IPS-15b (cell line): ENCODE measurements at regions not wholly inside any gene's neighbourhood (a gene's known extent, or its start where the extent isn't known, plus 50 kb on each side); places are given as distances from the start of the nearest gene placed in this dataset.
"Not testable (repeated sequence)": the region's sequence is repeated elsewhere in the genome, so short reads cannot be mapped to it uniquely, and the experiment has no call there.

Experiments
- H3K27me3 ChIP-seq: one replicate; pipeline ENCODE4 v1.6.1; 2013; ENCODE audit warnings: low read length; ENCODE audit not compliant: control insufficient read depth, insufficient read depth
- H3K36me3 ChIP-seq: one replicate; pipeline ENCODE4 v1.6.1; 2013; ENCODE audit warnings: low read length; ENCODE audit not compliant: control insufficient read depth, insufficient read depth
- H3K4me1 ChIP-seq: one replicate; pipeline ENCODE4 v1.6.1; 2013; ENCODE audit warnings: mild to moderate bottlenecking, low read length; ENCODE audit not compliant: control insufficient read depth, insufficient read depth
- H3K4me3 ChIP-seq: one replicate; pipeline ENCODE4 v1.5.1; 2013; ENCODE audit warnings: low read depth, low read length
- H3K9ac ChIP-seq: one replicate; pipeline ENCODE4 v1.6.1; 2013; ENCODE audit warnings: low read depth, mild to moderate bottlenecking, low read length
- H3K9me3 ChIP-seq: one replicate; pipeline ENCODE4 v1.6.1; 2013; ENCODE audit warnings: mild to moderate bottlenecking, low read length; ENCODE audit not compliant: control insufficient read depth, insufficient read depth

- H3K4me1 ChIP-seq = no peaks in the 10 kb centered on the region
- no peak overlapping the region for H3K4me3 ChIP-seq
- no peaks in the 10 kb centered on the region for H3K36me3 ChIP-seq
- H3K27me3 ChIP-seq = no peaks in the 10 kb centered on the region
- no peaks in the 10 kb centered on the region for H3K9me3 ChIP-seq
- no peak overlapping the region for H3K9ac ChIP-seq
Measured at GRCh38 chr18:43827311-43827710, 550.0 kb upstream of the SYT4 start.

GRCh38 chr18:43830303-43830702, 553.0 kb upstream of the SYT4 start:
- no peaks in the 10 kb centered on the region for H3K9me3 ChIP-seq
- no peaks in the 10 kb centered on the region for H3K36me3 ChIP-seq
- no peak overlapping the region for H3K9ac ChIP-seq
- H3K27me3 ChIP-seq = no peaks in the 10 kb centered on the region
- H3K4me3 ChIP-seq = no peak overlapping the region
- no peaks in the 10 kb centered on the region for H3K4me1 ChIP-seq

- Histone ChIP-seq H3K4me3 (no peak overlapping the region), H3K9me3 (no peaks in the 10 kb centered on the region), H3K4me1 (no peaks in the 10 kb centered on the region), H3K9ac (no peak overlapping the region), H3K36me3 (no peaks in the 10 kb centered on the region), H3K27me3 (no peaks in the 10 kb centered on the region)
Measured at GRCh38 chr18:43830947-43831346, 553.7 kb upstream of the SYT4 start.

- Histone ChIP-seq H3K27me3 (no peaks in the 10 kb centered on the region), H3K36me3 (no peaks in the 10 kb centered on the region), H3K9ac (no peak overlapping the region), H3K4me3 (no peak overlapping the region), H3K4me1 (peaks cover 19% of the 10 kb centered on the region), H3K9me3 (no peaks in the 10 kb centered on the region)
Measured at GRCh38 chr18:43846299-43846698, 569.0 kb upstream of the SYT4 start.

GRCh38 chr18:43847164-43848091, 570.1 kb upstream of the SYT4 start:
- Histone ChIP-seq H3K27me3 (no peaks in the 10 kb centered on the region), H3K9ac (no peak overlapping the region)

GRCh38 chr18:43849831-43850230, 572.5 kb upstream of the SYT4 start:
- not testable (repeated sequence) for H3K27me3 ChIP-seq

More at GRCh38 chr18:43847164-43848091, 570.1 kb upstream of the SYT4 start:
- H3K36me3 ChIP-seq = no peaks in the 10 kb centered on the region
- H3K9me3 ChIP-seq = no peaks in the 10 kb centered on the region
- no peak overlapping the region for H3K4me3 ChIP-seq
- H3K4me1 ChIP-seq = peaks cover 19% of the 10 kb centered on the region

GRCh38 chr18:43855376-43855775, 578.1 kb upstream of the SYT4 start:
- H3K9ac ChIP-seq = no peak overlapping the region
- no peaks in the 10 kb centered on the region for H3K36me3 ChIP-seq
- H3K27me3 ChIP-seq = no peaks in the 10 kb centered on the region
- H3K4me3 ChIP-seq = no peak overlapping the region
- H3K4me1 ChIP-seq = no peaks in the 10 kb centered on the region
- H3K9me3 ChIP-seq = no peaks in the 10 kb centered on the region

More at GRCh38 chr18:43849831-43850230, 572.5 kb upstream of the SYT4 start:
- H3K4me3 ChIP-seq, H3K9me3 ChIP-seq, H3K9ac ChIP-seq, H3K36me3 ChIP-seq: not testable (repeated sequence)
- peaks cover 19% of the 10 kb centered on the region for H3K4me1 ChIP-seq

GRCh38 chr18:43863180-43863579, 585.9 kb upstream of the SYT4 start:
- H3K4me3 ChIP-seq = no peak overlapping the region
- H3K36me3 ChIP-seq = no peaks in the 10 kb centered on the region

GRCh38 chr18:43866696-43867095, 589.4 kb upstream of the SYT4 start:
- no peaks in the 10 kb centered on the region for H3K9me3 ChIP-seq
- H3K4me1 ChIP-seq = no peaks in the 10 kb centered on the region

More at GRCh38 chr18:43863180-43863579, 585.9 kb upstream of the SYT4 start:
- H3K9ac ChIP-seq = no peak overlapping the region
- no peaks in the 10 kb centered on the region for H3K9me3 ChIP-seq
- no peaks in the 10 kb centered on the region for H3K27me3 ChIP-seq
- H3K4me1 ChIP-seq = no peaks in the 10 kb centered on the region

GRCh38 chr18:43868497-43868995, 591.3 kb upstream of the SYT4 start:
- Histone ChIP-seq H3K36me3 (no peaks in the 10 kb centered on the region), H3K4me3 (no peak overlapping the region), H3K4me1 (no peaks in the 10 kb centered on the region), H3K9me3 (no peaks in the 10 kb centered on the region), H3K9ac (no peak overlapping the region), H3K27me3 (no peaks in the 10 kb centered on the region)

More at GRCh38 chr18:43866696-43867095, 589.4 kb upstream of the SYT4 start:
- Histone ChIP-seq H3K4me3 (no peak overlapping the region), H3K27me3 (no peaks in the 10 kb centered on the region), H3K9ac (no peak overlapping the region), H3K36me3 (no peaks in the 10 kb centered on the region)

GRCh38 chr18:43869451-43870008, 592.2 kb upstream of the SYT4 start:
- Histone ChIP-seq H3K9me3 (no peaks in the 10 kb centered on the region), H3K4me3 (no peak overlapping the region), H3K36me3 (no peaks in the 10 kb centered on the region), H3K4me1 (no peaks in the 10 kb centered on the region), H3K27me3 (no peaks in the 10 kb centered on the region), H3K9ac (no peak overlapping the region)

GRCh38 chr18:43870626-43871025, 593.3 kb upstream of the SYT4 start:
- H3K36me3 ChIP-seq = no peaks in the 10 kb centered on the region
- H3K9ac ChIP-seq = no peak overlapping the region
- no peak overlapping the region for H3K4me3 ChIP-seq
- no peaks in the 10 kb centered on the region for H3K27me3 ChIP-seq
- no peaks in the 10 kb centered on the region for H3K4me1 ChIP-seq
- no peaks in the 10 kb centered on the region for H3K9me3 ChIP-seq
